H1 (cell line): ENCODE measurements at regions not wholly inside any gene's neighbourhood (a gene's known extent, or its start where the extent isn't known, plus 50 kb on each side); places are given as distances from the start of the nearest gene placed in this dataset.

Source experiments
- KDM1A ChIP-seq: fragments of 200-600, 300-600 bp; sonication (generic); IDR thresholded peaks from 2 replicates; pipeline ENCODE4 v1.7.1; 2016; ENCODE audit warnings: mild to moderate bottlenecking, low read length, borderline replicate concordance
- MAFK ChIP-seq: IDR thresholded peaks from 2 replicates; pipeline ENCODE4 v1.6.1; 2012; ENCODE audit warnings: low read depth, mild to moderate bottlenecking, improper control_type of control experiment, low read length
- SIRT6 ChIP-seq: IDR thresholded peaks from one replicate; pipeline ENCODE4 v1.7.1; 2012; ENCODE audit warnings: low read length, inconsistent platforms

DNA sequence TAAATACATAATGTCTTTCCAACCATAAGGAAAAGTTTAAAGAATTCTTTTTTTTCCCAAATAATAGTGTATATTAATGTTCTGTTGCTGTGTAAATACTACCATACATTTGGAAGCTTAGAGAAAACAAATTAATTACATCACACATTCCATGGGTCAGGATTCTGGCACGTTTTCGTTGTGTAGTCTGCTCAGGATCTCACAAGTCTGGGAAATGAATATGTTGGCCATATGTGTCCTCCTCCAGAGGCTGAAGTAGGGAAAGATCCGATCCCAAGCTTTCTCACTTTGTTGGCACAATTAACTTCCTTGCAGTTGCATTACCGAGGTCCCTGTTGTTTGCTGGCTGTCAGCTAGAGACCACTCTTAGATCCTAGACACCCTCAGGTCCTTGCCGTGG is 83.9 kb downstream of the RPRM start (continued):
- TF ChIP-seq KDM1A (no peak), MAFK (no peak), SIRT6 (no peak)
- TF ChIP-seq, all 59 proteins: peak for 0
